HG03064 (cell line): ENCODE measurements at regions not wholly inside any gene's neighbourhood (a gene's known extent, or its start where the extent isn't known, plus 50 kb on each side); places are given as distances from the start of the nearest gene placed in this dataset.

Experiments
- ATAC-seq: cut with Tn5 transposase; IDR thresholded peaks from one replicate; pipeline ENCODE4 v1.9.1; 2021; ENCODE audit warnings: low read depth; ENCODE audit not compliant: unreplicated experiment

- no peak for ATAC-seq
Measured at GRCh38 chr2:15701341-15701907, 109.8 kb downstream of the DDX1 start.

DNA sequence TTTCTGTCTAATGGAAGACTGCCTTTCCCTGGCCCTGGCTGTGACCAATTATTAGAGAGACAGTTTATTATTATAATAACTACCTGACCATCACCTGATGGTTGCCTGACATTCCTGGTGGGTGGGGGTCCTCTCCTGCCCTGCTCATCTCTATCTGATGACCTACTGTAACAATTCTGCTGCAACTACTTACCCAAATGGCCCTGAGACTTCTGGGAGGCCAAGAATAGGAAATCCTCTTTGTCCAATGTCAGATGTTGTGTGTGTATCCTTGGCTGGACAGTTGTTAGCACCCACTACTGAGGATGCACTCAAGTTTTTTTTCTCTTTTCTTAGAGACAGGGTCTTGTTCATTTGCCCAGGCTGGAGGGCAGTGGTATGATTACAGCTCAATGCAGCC, 110.3 kb downstream of the DDX1 start:
- ATAC-seq: no peak

- no peak for ATAC-seq
Measured at GRCh38 chr2:15702452-15702851, 110.8 kb downstream of the DDX1 start.

GRCh38 chr2:15703365-15703869, 111.7 kb downstream of the DDX1 start:
- ATAC-seq: no peak

DNA sequence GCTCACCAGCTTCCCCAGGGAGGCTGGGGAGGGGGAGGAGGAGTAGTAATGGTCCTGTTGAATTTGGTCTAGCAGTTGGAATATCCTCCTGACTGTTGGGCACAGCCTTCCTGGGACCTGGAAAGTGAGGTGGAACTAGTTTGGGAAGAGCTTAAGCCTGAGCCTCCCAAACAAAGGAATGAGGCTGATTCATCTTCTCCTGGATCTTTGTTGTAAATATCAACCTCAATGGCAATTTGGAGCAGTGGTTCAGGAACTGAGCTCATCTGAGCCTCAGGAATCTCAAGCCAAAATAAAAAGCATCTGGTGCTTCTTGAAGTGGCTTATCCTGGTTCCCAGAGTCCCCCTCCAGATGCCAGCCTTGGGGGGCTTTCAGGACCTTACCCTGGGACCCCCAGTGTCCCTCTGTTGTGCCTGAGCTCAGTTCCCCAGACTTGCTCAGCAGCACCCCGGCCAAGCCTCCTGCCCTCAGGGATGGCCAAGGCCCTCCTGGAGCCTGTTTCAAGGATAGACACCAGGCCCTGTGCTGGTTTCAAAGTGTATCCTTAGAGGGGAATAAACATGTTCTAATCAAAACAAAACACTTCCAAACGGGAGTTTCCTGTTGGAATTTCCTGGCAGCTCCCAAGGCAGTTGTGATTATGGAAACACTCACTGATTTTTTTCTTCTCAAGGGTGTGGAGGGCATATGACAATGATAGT, 112.6 kb downstream of the DDX1 start:
- no peak for ATAC-seq

- ATAC-seq: no peak
Measured at GRCh38 chr2:15704788-15705115, 113.1 kb downstream of the DDX1 start.

GRCh38 chr2:15705310-15705709, 113.6 kb downstream of the DDX1 start:
- ATAC-seq: no peak

- ATAC-seq: no peak
Measured at GRCh38 chr2:15705839-15706386, 114.2 kb downstream of the DDX1 start.

DNA sequence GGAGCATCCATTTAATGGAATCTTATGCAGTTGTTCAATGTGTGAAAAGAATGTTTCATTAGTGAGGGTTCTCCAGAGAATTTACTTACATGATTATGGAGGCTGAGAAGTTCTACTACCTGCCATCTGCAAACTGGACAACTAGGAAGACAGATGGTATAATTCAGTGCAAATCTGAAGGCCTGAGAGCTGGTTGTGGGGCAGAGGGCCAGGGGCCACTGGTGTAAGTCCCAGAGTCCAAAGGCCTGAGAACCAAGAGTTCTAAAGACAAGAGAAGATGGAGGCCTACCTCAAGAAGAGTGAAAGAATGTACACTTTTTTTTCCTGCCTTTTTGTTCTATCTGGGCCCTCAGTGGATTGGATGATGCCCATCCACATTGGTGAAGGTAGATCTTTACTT, 114.8 kb downstream of the DDX1 start:
- no peak for ATAC-seq

- no peak for ATAC-seq
Measured at GRCh38 chr2:15706986-15707632, 115.4 kb downstream of the DDX1 start.

GRCh38 chr2:15708161-15708560, 116.5 kb downstream of the DDX1 start:
- ATAC-seq: no peak

GRCh38 chr2:15708865-15709820, 117.5 kb downstream of the DDX1 start:
- no peak for ATAC-seq

DNA sequence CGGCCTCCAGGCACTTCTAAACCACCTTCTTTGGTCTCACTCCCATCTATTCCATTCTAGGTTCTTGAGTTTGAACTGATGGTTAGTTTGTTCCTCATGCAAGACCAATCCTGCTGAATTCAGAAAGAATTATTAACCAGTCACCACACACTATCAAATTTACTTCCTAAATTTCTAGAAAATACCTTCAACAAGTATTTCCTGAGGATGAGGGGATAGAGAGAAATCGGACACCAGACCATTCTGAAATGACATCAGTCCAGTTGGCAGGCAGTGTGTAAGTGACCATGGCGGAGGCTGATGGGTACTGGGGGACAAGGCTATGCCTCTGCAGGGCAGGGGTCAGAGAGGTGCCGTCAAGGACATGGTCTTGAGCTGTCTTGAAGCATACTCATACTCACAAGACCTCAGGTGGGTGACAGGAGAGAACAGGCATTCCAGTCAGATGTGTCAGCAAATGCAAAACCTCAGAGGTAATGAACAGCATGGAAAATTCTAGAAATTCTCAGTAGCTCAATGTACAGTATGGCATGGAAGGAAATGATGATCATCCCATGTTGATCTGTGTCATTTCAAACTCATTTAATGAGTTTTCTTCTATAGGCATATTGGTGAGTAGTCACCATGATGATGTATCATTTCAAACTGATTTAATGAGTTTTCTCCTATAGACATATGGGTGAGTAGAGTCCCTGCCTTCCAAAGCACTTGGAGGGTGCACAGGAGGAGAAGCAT, 119.6 kb downstream of the DDX1 start:
- no peak for ATAC-seq

- no peak for ATAC-seq
Measured at GRCh38 chr2:15712551-15713342, 121.1 kb downstream of the DDX1 start.

DNA sequence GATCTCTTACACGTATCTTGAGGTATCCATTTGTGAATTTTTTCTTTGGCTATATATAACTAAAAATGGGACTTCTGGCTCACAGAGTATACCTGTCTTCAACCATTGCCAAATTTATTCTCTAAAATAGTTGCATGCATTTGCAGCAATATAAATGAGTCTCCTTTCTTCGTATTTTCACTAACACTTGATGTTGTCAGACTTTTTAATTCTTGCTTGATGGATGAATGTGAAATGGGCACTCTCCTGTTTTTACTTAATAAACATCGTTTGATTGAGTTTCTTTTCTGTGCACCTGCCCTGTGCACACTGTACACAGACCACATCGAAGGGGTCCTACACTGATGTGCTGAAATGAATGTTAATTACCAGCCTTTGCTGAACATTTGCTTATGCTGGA, 121.8 kb downstream of the DDX1 start:
- no peak for ATAC-seq

- ATAC-seq: no peak
Measured at GRCh38 chr2:15714002-15714401, 122.3 kb downstream of the DDX1 start.

GRCh38 chr2:15714609-15715008, 122.9 kb downstream of the DDX1 start:
- ATAC-seq: no peak

GRCh38 chr2:15715596-15715995, 123.9 kb downstream of the DDX1 start:
- ATAC-seq: no peak
